Neural progenitor cell (in vitro differentiated cells): ENCODE measurements at regions not wholly inside any gene's neighbourhood (a gene's known extent, or its start where the extent isn't known, plus 50 kb on each side); places are given as distances from the start of the nearest gene placed in this dataset.

Source experiments
- DNase-seq: peaks from one replicate; pipeline ENCODE4 v3.0.0-alpha.2; 2016; ENCODE audit warnings: low spot score
- H2AFZ ChIP-seq: fragments of 200-600 bp; sonication (generic); replicated peaks from 2 replicates; pipeline ENCODE4 v1.6.1; 2016; ENCODE audit warnings: antibody characterized with exemption
- H3F3A ChIP-seq: fragments of 200-600 bp; sonication (generic); 2 replicates; pipeline ENCODE4 v1.6.1; 2016; ENCODE audit warnings: antibody characterized with exemption, low read depth
- H3K27ac ChIP-seq: fragments of 200-600 bp; sonication (generic); 2 replicates; pipeline ENCODE4 v1.5.1; 2016; ENCODE audit warnings: mild to moderate bottlenecking
- H3K27me3 ChIP-seq: fragments of 200-600 bp; sonication (generic); 2 replicates; pipeline ENCODE4 v1.6.1; 2016; ENCODE audit warnings: mild to moderate bottlenecking, moderate library complexity
- H3K36me3 ChIP-seq: fragments of 200-600 bp; sonication (generic); 2 replicates; pipeline ENCODE4 v1.5.1; 2016
- H3K4me1 ChIP-seq: fragments of 200-600 bp; sonication (generic); 2 replicates; pipeline ENCODE4 v1.6.1; 2016; ENCODE audit warnings: mixed run types
- H3K4me2 ChIP-seq: fragments of 200-600 bp; sonication (generic); 2 replicates; pipeline ENCODE4 v1.6.1; 2016
- H3K4me3 ChIP-seq: fragments of 200-600 bp; sonication (generic); 2 replicates; pipeline ENCODE4 v1.5.1; 2016
- H3K79me2 ChIP-seq: fragments of 200-600 bp; sonication (generic); 2 replicates; pipeline ENCODE4 v1.6.1; 2016; ENCODE audit warnings: low read depth
- H3K9ac ChIP-seq: fragments of 200-600 bp; sonication (generic); 2 replicates; pipeline ENCODE4 v1.6.1; 2016
- H3K9me3 ChIP-seq: fragments of 200-600 bp; sonication (generic); 2 replicates; pipeline ENCODE4 v1.5.1; 2016; ENCODE audit warnings: low read depth
- H4K20me1 ChIP-seq: fragments of 200-600 bp; sonication (generic); 2 replicates; pipeline ENCODE4 v1.6.1; 2016; ENCODE audit warnings: low read depth
- H3K27ac Mint-ChIP-seq: 3 replicates; pipeline ENCODE4 v1.8.0; 2021; ENCODE audit warnings: mixed read lengths
- H3K27me3 Mint-ChIP-seq: 2 replicates; pipeline ENCODE4 v1.8.0; 2022; ENCODE audit warnings: low read depth, mild to moderate bottlenecking, inconsistent platforms, moderate library complexity, mixed read lengths; ENCODE audit not compliant: insufficient read depth
- H3K36me3 Mint-ChIP-seq: 3 replicates; pipeline ENCODE4 v1.8.0; 2021; ENCODE audit warnings: mixed read lengths
- H3K4me1 Mint-ChIP-seq: 3 replicates; pipeline ENCODE4 v1.8.0; 2021; ENCODE audit warnings: mixed read lengths
- H3K4me3 Mint-ChIP-seq: 3 replicates; pipeline ENCODE4 v1.8.0; 2021; ENCODE audit warnings: mild to moderate bottlenecking, moderate library complexity, mixed read lengths
- H3K9me3 Mint-ChIP-seq: 3 replicates; pipeline ENCODE4 v1.8.0; 2020; ENCODE audit warnings: mixed read lengths
- EZH2 ChIP-seq: fragments of 200-600 bp; sonication (generic); IDR thresholded peaks from 2 replicates; pipeline ENCODE4 v1.6.1; 2017; ENCODE audit warnings: antibody characterized with exemption, mild to moderate bottlenecking, moderate library complexity
- EZH2phosphoT487 ChIP-seq: fragments of 200-600 bp; sonication (generic); IDR thresholded peaks from 2 replicates; pipeline ENCODE4 v1.6.1; 2017; ENCODE audit warnings: antibody characterized with exemption
- TF ChIP-seq, protein P1 (sequence below): fragments of 200-600 bp; sonication (generic); IDR thresholded peaks from 2 replicates; pipeline ENCODE4 v1.5.1; 2017; ENCODE audit warnings: antibody characterized with exemption, mild to moderate bottlenecking

DNA sequence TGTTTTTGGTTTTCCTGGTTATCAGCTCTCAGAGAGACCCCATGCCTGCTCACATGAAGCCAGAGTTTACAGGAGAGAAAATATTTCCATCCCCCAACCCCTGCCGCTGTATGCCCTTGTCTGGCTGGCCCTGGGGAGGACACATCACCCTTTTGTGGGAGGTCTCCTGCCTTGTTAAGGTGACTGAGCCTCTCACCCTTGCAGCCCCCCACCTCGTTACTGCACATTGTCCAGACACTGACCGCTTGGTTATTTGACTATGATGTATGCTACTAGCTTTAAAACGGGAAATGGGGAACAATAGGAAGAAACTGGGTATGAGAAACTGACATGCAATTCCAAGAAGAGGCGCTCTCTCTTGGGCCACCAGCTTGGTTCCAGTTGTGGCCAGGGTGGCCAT, 51.1 kb upstream of the RFPL3 start:
- no peak overlapping the region for H3K4me3 Mint-ChIP-seq
- no peak overlapping the region for H3K9ac ChIP-seq
- no peak overlapping the region for H3K4me3 ChIP-seq
- H3K36me3 ChIP-seq: no peaks in the 10 kb centered on the region
- TF ChIP-seq EZH2: no peak
- TF ChIP-seq EZH2phosphoT487: no peak
- TF ChIP-seq, protein P1, sequence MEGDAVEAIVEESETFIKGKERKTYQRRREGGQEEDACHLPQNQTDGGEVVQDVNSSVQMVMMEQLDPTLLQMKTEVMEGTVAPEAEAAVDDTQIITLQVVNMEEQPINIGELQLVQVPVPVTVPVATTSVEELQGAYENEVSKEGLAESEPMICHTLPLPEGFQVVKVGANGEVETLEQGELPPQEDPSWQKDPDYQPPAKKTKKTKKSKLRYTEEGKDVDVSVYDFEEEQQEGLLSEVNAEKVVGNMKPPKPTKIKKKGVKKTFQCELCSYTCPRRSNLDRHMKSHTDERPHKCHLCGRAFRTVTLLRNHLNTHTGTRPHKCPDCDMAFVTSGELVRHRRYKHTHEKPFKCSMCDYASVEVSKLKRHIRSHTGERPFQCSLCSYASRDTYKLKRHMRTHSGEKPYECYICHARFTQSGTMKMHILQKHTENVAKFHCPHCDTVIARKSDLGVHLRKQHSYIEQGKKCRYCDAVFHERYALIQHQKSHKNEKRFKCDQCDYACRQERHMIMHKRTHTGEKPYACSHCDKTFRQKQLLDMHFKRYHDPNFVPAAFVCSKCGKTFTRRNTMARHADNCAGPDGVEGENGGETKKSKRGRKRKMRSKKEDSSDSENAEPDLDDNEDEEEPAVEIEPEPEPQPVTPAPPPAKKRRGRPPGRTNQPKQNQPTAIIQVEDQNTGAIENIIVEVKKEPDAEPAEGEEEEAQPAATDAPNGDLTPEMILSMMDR: no peak
- H3K36me3 Mint-ChIP-seq: no peaks in the 10 kb centered on the region
- H3K9me3 Mint-ChIP-seq: no peaks in the 10 kb centered on the region
- H3K79me2 ChIP-seq: no peaks in the 10 kb centered on the region
- H3K27me3 ChIP-seq: no peaks in the 10 kb centered on the region
- H2AFZ ChIP-seq: no peak overlapping the region
- no peaks in the 10 kb centered on the region for H3K4me1 ChIP-seq
- H3K27ac ChIP-seq: no peak overlapping the region
- peaks cover 2% of the 10 kb centered on the region for H3K27me3 Mint-ChIP-seq
- H4K20me1 ChIP-seq: no peaks in the 10 kb centered on the region
- H3K4me1 Mint-ChIP-seq: peaks cover 2% of the 10 kb centered on the region
- no peak for DNase-seq
- H3K27ac Mint-ChIP-seq: peak overlapping the region; percentile 32
- H3K4me2 ChIP-seq: no peak overlapping the region
- no peaks in the 10 kb centered on the region for H3F3A ChIP-seq
- no peaks in the 10 kb centered on the region for H3K9me3 ChIP-seq

DNA sequence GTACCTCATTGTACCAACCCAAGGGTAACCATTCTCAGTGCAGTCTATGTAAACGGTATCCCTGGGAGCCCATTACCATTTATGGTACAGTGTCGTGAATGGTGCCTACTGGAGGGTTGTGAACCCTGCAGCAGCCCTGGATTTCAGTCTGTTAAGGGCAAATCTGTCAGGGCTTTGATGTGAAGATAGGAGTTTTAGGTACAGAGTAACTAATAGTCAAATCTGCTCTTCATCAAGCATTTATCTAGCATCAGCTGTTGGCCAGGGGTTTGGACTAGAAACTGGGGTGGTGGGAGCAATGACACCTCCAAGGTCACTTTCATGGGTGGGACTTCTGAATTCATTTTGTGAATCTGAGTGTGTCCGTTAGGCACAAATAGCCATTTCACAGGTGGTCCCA, 50.6 kb upstream of the RFPL3 start:
- Histone ChIP-seq H3K27ac (no peak overlapping the region), H2AFZ (no peak overlapping the region), H3K9ac (no peak overlapping the region), H3K4me1 (no peaks in the 10 kb centered on the region), H3K9me3 (no peaks in the 10 kb centered on the region), H4K20me1 (no peaks in the 10 kb centered on the region), H3K79me2 (no peaks in the 10 kb centered on the region), H3K27me3 (no peaks in the 10 kb centered on the region), H3F3A (no peaks in the 10 kb centered on the region), H3K4me2 (no peak overlapping the region), H3K36me3 (no peaks in the 10 kb centered on the region), H3K4me3 (no peak overlapping the region)
- Mint-ChIP-seq H3K36me3 (no peaks in the 10 kb centered on the region), H3K27me3 (peaks cover 2% of the 10 kb centered on the region), H3K4me3 (no peak overlapping the region), H3K4me1 (peaks cover 2% of the 10 kb centered on the region), H3K9me3 (no peaks in the 10 kb centered on the region), H3K27ac (no peak overlapping the region)
- TF ChIP-seq EZH2phosphoT487 (no peak), EZH2 (no peak)
- TF ChIP-seq, protein P1: no peak
- no peak for DNase-seq

DNA sequence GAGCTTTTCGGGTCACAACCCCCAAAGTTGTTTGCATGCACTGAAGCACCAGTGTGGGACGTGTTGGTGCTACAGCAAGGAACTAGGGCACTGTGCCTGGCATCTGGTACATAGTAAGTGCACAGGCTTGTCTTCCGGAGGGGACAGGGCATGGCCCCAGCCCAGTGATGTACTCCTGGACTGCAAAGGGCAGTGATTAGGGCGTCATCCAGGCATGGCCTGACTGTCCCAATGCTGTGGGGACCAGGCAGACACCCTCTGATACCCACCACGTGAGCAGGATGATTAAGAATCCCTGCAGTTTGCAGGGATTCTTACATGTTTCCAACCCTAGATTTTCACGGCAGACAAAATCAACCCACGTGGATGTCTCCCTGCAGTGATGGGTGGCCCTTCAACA, 50.0 kb upstream of the RFPL3 start:
- Mint-ChIP-seq H3K9me3 (no peaks in the 10 kb centered on the region), H3K4me1 (peaks cover 2% of the 10 kb centered on the region), H3K36me3 (no peaks in the 10 kb centered on the region), H3K4me3 (no peak overlapping the region), H3K27me3 (peaks cover 2% of the 10 kb centered on the region), H3K27ac (no peak overlapping the region)
- Histone ChIP-seq H3K36me3 (no peaks in the 10 kb centered on the region), H3K27ac (no peak overlapping the region), H3K27me3 (no peaks in the 10 kb centered on the region), H3K9ac (no peak overlapping the region), H3K79me2 (no peaks in the 10 kb centered on the region), H3K9me3 (no peaks in the 10 kb centered on the region), H3K4me2 (no peak overlapping the region), H3F3A (no peaks in the 10 kb centered on the region), H2AFZ (no peak overlapping the region), H3K4me3 (no peak overlapping the region), H3K4me1 (no peaks in the 10 kb centered on the region), H4K20me1 (no peaks in the 10 kb centered on the region)
- TF ChIP-seq, protein P1: no peak
- TF ChIP-seq EZH2 (no peak), EZH2phosphoT487 (no peak)
- DNase-seq: no peak
